ENCODE measurements at regions not wholly inside any gene's neighbourhood (a gene's known extent, or its start where the extent isn't known, plus 50 kb on each side); places are given as distances from the start of the nearest gene placed in this dataset.

- Histone ChIP-seq H3K9me3 (ENCODE audit: control insufficient read depth, insufficient read depth, low read depth, low read length) (no peaks in the 10 kb centered on the region), H3K36me3 (ENCODE audit: control insufficient read depth, insufficient read depth, low read length) (no peaks in the 10 kb centered on the region), H3K27ac (ENCODE audit: insufficient read depth, low read length) (no peak overlapping the region), H2AFZ (ENCODE audit: low read length) (no peak overlapping the region), H3K4me1 (ENCODE audit: control insufficient read depth, extremely low read depth, insufficient read depth, low read length) (no peaks in the 10 kb centered on the region), H3K79me2 (ENCODE audit: control insufficient read depth, insufficient read depth, low read length) (no peaks in the 10 kb centered on the region), H3K9ac (ENCODE audit: insufficient read depth, low read length) (no peak overlapping the region), H3K27me3 (ENCODE audit: control insufficient read depth, insufficient read depth, low read length) (no peaks in the 10 kb centered on the region), H3K4me2 (ENCODE audit: extremely low read depth, insufficient read depth, low read length) (no peak overlapping the region), H4K20me1 (ENCODE audit: control insufficient read depth, extremely low read depth, insufficient read depth, low read length) (no peaks in the 10 kb centered on the region), H3K4me3 (replicated peaks in 1 of 4; ENCODE audit: control extremely low read depth in 1 of 4, insufficient read depth in 1 of 4, low read depth in 3 of 4, low read length in 4 of 4) (no peak overlapping the region)
- TF ChIP-seq EZH2 (IDR thresholded peaks at IDR 0.05; ENCODE audit: low read length, missing control alignments), result no peak
- no peak for TF ChIP-seq CTCF (conservative IDR thresholded peaks at IDR 0.05 in 1 of 2, IDR thresholded peaks at IDR 0.05 in 1 of 2; ENCODE audit: low read depth in 1 of 2, low read length in 2 of 2)
- peak in 1 of 2 donors; percentile 1 for DNase-seq (ENCODE audit: low read depth in 2 of 2)
These were observed 1042.3 kb downstream of the OTOL1 start for GRCh38 chr3:162538906-162539305.

GRCh38 chr3:162540421-162540820, 1043.8 kb downstream of the OTOL1 start:
- Histone ChIP-seq H3K9ac (ENCODE audit: insufficient read depth, low read length) (no peak overlapping the region), H3K4me3 (replicated peaks in 1 of 4; ENCODE audit: control extremely low read depth in 1 of 4, insufficient read depth in 1 of 4, low read depth in 3 of 4, low read length in 4 of 4) (no peak overlapping the region), H3K36me3 (ENCODE audit: control insufficient read depth, insufficient read depth, low read length) (no peaks in the 10 kb centered on the region), H2AFZ (ENCODE audit: low read length) (no peak overlapping the region), H3K9me3 (ENCODE audit: control insufficient read depth, insufficient read depth, low read depth, low read length) (no peaks in the 10 kb centered on the region), H4K20me1 (ENCODE audit: control insufficient read depth, extremely low read depth, insufficient read depth, low read length) (no peaks in the 10 kb centered on the region), H3K4me2 (ENCODE audit: extremely low read depth, insufficient read depth, low read length) (no peak overlapping the region), H3K27me3 (ENCODE audit: control insufficient read depth, insufficient read depth, low read length) (no peaks in the 10 kb centered on the region), H3K79me2 (ENCODE audit: control insufficient read depth, insufficient read depth, low read length) (no peaks in the 10 kb centered on the region), H3K4me1 (ENCODE audit: control insufficient read depth, extremely low read depth, insufficient read depth, low read length) (no peaks in the 10 kb centered on the region), H3K27ac (ENCODE audit: insufficient read depth, low read length) (no peak overlapping the region)
- peak in 1 of 2 donors; percentile 30 for DNase-seq (ENCODE audit: low read depth in 2 of 2)
- TF ChIP-seq CTCF (conservative IDR thresholded peaks at IDR 0.05 in 1 of 2, IDR thresholded peaks at IDR 0.05 in 1 of 2; ENCODE audit: low read depth in 1 of 2, low read length in 2 of 2) (no peak), EZH2 (IDR thresholded peaks at IDR 0.05; ENCODE audit: low read length, missing control alignments) (no peak)

GRCh38 chr3:162541923-162542322, 1045.3 kb downstream of the OTOL1 start:
- no peaks in the 10 kb centered on the region for H3K4me1 ChIP-seq (ENCODE audit: control insufficient read depth, extremely low read depth, insufficient read depth, low read length)
- H3K36me3 ChIP-seq (ENCODE audit: control insufficient read depth, insufficient read depth, low read length), result no peaks in the 10 kb centered on the region
- no peaks in the 10 kb centered on the region for H4K20me1 ChIP-seq (ENCODE audit: control insufficient read depth, extremely low read depth, insufficient read depth, low read length)
- H3K4me3 ChIP-seq (replicated peaks in 1 of 4; ENCODE audit: control extremely low read depth in 1 of 4, insufficient read depth in 1 of 4, low read depth in 3 of 4, low read length in 4 of 4), result no peak overlapping the region
- H3K9me3 ChIP-seq (ENCODE audit: control insufficient read depth, insufficient read depth, low read depth, low read length), result no peaks in the 10 kb centered on the region
- no peaks in the 10 kb centered on the region for H3K27me3 ChIP-seq (ENCODE audit: control insufficient read depth, insufficient read depth, low read length)
- H3K4me2 ChIP-seq (ENCODE audit: extremely low read depth, insufficient read depth, low read length), result no peak overlapping the region
- H3K27ac ChIP-seq (ENCODE audit: insufficient read depth, low read length), result no peak overlapping the region
- DNase-seq (ENCODE audit: low read depth in 2 of 2), result no peak
- H3K79me2 ChIP-seq (ENCODE audit: control insufficient read depth, insufficient read depth, low read length), result no peaks in the 10 kb centered on the region
- TF ChIP-seq EZH2 (IDR thresholded peaks at IDR 0.05; ENCODE audit: low read length, missing control alignments) (no peak), CTCF (conservative IDR thresholded peaks at IDR 0.05 in 1 of 2, IDR thresholded peaks at IDR 0.05 in 1 of 2; ENCODE audit: low read depth in 1 of 2, low read length in 2 of 2) (no peak)
- no peak overlapping the region for H2AFZ ChIP-seq (ENCODE audit: low read length)
- H3K9ac ChIP-seq (ENCODE audit: insufficient read depth, low read length), result no peak overlapping the region
